ENCODE measurements at regions not wholly inside any gene's neighbourhood (a gene's known extent, or its start where the extent isn't known, plus 50 kb on each side); places are given as distances from the start of the nearest gene placed in this dataset.
"Not testable (repeated sequence)": the region's sequence is repeated elsewhere in the genome, so short reads cannot be mapped to it uniquely, and the experiment has no call there.

DNA sequence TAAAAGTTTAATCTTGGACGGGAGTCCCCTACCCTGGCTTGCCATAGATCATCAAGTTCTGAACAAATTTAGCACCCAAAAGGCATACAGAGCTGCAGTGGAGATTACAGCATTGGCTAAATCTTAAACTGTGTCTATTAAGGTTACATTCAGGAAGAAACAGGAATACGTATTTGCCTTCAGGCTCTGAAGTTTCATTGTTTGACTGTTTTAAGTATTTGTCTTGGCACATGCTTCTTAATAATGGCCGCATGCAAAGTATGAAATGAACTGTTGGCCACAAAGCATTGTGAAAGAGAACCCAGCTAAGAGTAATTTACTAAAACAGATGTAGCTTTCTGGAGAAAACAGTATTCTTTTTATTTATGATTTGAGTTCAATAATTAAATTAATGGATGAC, 63.9 kb upstream of the CNEP1R1 start:
- Histone ChIP-seq H4K20me1 (replicated peaks; ENCODE audit: insufficient read depth) (no peaks in the 10 kb centered on the region), H3K4me3 (no peak overlapping the region), H3K27me3 (ENCODE audit: insufficient read depth) (no peaks in the 10 kb centered on the region), H2AFZ (no peak overlapping the region), H3K9me2 (ENCODE audit: insufficient read depth) (no peaks in the 10 kb centered on the region), H3K4me1 (ENCODE audit: insufficient read depth) (no peaks in the 10 kb centered on the region), H3K36me3 (ENCODE audit: insufficient read depth) (no peaks in the 10 kb centered on the region), H3K27ac (ENCODE audit: low read depth) (no peak overlapping the region), H3K79me2 (replicated peaks; ENCODE audit: insufficient read depth) (no peaks in the 10 kb centered on the region), H3K4me2 (no peak overlapping the region), H3F3A (replicated peaks; ENCODE audit: low read depth) (no peaks in the 10 kb centered on the region)
- Mint-ChIP-seq H3K9me3 (no peaks in the 10 kb centered on the region), H3K4me3 (no peak overlapping the region), H3K36me3 (ENCODE audit: low read depth) (no peaks in the 10 kb centered on the region), H3K27me3 (ENCODE audit: insufficient read depth, low read depth, poor library complexity) (peaks cover 3% of the 10 kb centered on the region), H3K4me1 (peaks cover 3% of the 10 kb centered on the region; the same call in 2 of the 3 replicates), H3K27ac (no peak overlapping the region)
- TF ChIP-seq REST (IDR thresholded peaks at IDR 0.05; ENCODE audit: unreplicated experiment) (no peak), POLR2AphosphoS5 (IDR thresholded peaks at IDR 0.05; ENCODE audit: low read depth) (no peak), EZH2 (IDR thresholded peaks at IDR 0.05; ENCODE audit: low read depth, unreplicated experiment) (no peak), STAT1 (IDR thresholded peaks at IDR 0.05; ENCODE audit: unreplicated experiment) (no peak), CREB1 (CRISPR knock-in tag; IDR thresholded peaks at IDR 0.05; ENCODE audit: low read depth) (no peak), NANOG (IDR thresholded peaks at IDR 0.05; ENCODE audit: borderline replicate concordance) (no peak), ZNF114 (CRISPR knock-in tag; IDR thresholded peaks at IDR 0.05) (no peak), ZNF462 (CRISPR knock-in tag; IDR thresholded peaks at IDR 0.05) (no peak), JUNB (IDR thresholded peaks at IDR 0.05; ENCODE audit: unreplicated experiment) (no peak), ZNF331 (CRISPR knock-in tag; IDR thresholded peaks at IDR 0.05; ENCODE audit: low read depth) (no peak)
- TF ChIP-seq, protein P1, sequence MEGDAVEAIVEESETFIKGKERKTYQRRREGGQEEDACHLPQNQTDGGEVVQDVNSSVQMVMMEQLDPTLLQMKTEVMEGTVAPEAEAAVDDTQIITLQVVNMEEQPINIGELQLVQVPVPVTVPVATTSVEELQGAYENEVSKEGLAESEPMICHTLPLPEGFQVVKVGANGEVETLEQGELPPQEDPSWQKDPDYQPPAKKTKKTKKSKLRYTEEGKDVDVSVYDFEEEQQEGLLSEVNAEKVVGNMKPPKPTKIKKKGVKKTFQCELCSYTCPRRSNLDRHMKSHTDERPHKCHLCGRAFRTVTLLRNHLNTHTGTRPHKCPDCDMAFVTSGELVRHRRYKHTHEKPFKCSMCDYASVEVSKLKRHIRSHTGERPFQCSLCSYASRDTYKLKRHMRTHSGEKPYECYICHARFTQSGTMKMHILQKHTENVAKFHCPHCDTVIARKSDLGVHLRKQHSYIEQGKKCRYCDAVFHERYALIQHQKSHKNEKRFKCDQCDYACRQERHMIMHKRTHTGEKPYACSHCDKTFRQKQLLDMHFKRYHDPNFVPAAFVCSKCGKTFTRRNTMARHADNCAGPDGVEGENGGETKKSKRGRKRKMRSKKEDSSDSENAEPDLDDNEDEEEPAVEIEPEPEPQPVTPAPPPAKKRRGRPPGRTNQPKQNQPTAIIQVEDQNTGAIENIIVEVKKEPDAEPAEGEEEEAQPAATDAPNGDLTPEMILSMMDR (conservative IDR thresholded peaks at IDR 0.05; ENCODE audit: low read depth in 2 of 2) = no peak
- DNase-seq (ENCODE audit: low spot score) (no peak), ATAC-seq (no peak)

DNA sequence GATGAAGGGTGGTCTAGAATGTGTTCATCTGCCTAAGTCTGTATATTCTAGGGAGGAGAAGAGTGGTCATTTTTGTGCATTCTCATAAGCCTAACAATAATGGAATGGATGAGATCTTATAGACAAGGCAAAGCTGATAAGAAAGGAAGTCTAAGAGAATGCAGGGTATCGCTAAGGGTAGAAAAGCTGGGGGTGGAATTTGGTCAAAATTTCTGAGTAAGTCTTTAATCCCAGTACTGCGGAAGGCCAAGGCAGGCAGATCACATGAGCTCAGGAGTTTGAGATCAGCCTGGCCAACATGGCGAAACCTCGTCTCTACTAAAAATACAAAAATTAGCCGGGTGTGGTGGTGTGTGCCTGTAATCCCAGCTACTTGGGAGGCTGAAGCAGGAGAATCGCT, 62.5 kb upstream of the CNEP1R1 start:
- not testable (repeated sequence) for H3K79me2 ChIP-seq (replicated peaks; ENCODE audit: insufficient read depth); DNase-seq (ENCODE audit: low spot score); H3K27me3 Mint-ChIP-seq (ENCODE audit: insufficient read depth, low read depth, poor library complexity); H3K27ac Mint-ChIP-seq; ATAC-seq; H3K4me1 ChIP-seq (ENCODE audit: insufficient read depth); H3K36me3 Mint-ChIP-seq (ENCODE audit: low read depth); H3K4me3 Mint-ChIP-seq; H4K20me1 ChIP-seq (replicated peaks; ENCODE audit: insufficient read depth); H3K4me3 ChIP-seq; H3K4me2 ChIP-seq; H3F3A ChIP-seq (replicated peaks; ENCODE audit: low read depth); H3K27me3 ChIP-seq (ENCODE audit: insufficient read depth); H3K27ac ChIP-seq (ENCODE audit: low read depth); H3K9me3 Mint-ChIP-seq; H3K36me3 ChIP-seq (ENCODE audit: insufficient read depth); H2AFZ ChIP-seq; H3K4me1 Mint-ChIP-seq; H3K9me2 ChIP-seq (ENCODE audit: insufficient read depth)

Measured in GM23338 (cell line).